ENCODE measurements at regions not wholly inside any gene's neighbourhood (a gene's known extent, or its start where the extent isn't known, plus 50 kb on each side); places are given as distances from the start of the nearest gene placed in this dataset.

DNA sequence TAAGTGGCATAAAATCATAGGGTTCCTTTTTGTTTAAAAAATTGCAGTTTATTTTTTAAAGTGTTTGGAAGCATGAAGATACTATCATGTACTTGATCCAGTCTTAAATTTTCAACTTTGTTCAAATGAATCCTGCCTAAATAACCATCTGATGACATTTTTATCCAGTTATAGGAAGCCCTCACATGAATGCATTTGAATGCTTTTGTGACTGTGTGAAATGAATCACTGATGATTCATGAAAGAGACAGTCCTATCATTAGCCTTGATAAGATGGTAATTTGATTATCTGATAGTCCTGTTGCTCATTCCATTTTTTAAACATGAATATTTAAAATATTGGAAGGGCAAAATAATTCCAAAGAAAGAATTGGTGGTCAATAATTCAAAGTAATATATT lies 401.9 kb upstream of the ROBO2 start:
- TF ChIP-seq TEAD4 (IDR thresholded peaks at IDR 0.05; ENCODE audit: borderline replicate concordance, insufficient read depth) (no peak), NRF1 (IDR thresholded peaks at IDR 0.05; ENCODE audit: low read depth, low read length) (no peak)
